Muscle of leg (tissue), 3 donors: ENCODE measurements at regions not wholly inside any gene's neighbourhood (a gene's known extent, or its start where the extent isn't known, plus 50 kb on each side); places are given as distances from the start of the nearest gene placed in this dataset.
"Not testable (repeated sequence)": the region's sequence is repeated elsewhere in the genome, so short reads cannot be mapped to it uniquely, and the experiment has no call there.

ENCODE experiments used
- DNase-seq: peaks from one replicate; pipeline ENCODE4 v3.0.0; 2013
- H3K27ac ChIP-seq: one replicate; pipeline ENCODE4 v1.5.1; 2013; ENCODE audit warnings: mild to moderate bottlenecking, low read length, control low read depth
- H3K27me3 ChIP-seq: one replicate; pipeline ENCODE4 v1.6.1; 2013; ENCODE audit warnings: low read length; ENCODE audit not compliant: control insufficient read depth, insufficient read depth
- H3K36me3 ChIP-seq: one replicate; pipeline ENCODE4 v1.6.1; 2013; ENCODE audit warnings: low read length; ENCODE audit not compliant: control insufficient read depth, insufficient read depth
- H3K4me1 ChIP-seq: one replicate; pipeline ENCODE4 v1.6.1; 2013; ENCODE audit warnings: low read length; ENCODE audit not compliant: control insufficient read depth, insufficient read depth
- H3K4me3 ChIP-seq: one replicate; pipeline ENCODE4 v1.5.1; 2013; ENCODE audit warnings: low read length, control low read depth
- H3K9me3 ChIP-seq: replicated peaks from 2 replicates; pipeline ENCODE4 v1.6.1; 2013; ENCODE audit warnings: low read depth, low read length; ENCODE audit not compliant: control insufficient read depth
- WGBS: methylation state at CpG from one replicate; pipeline ENCODE4 v1.1.5; 2013; ENCODE audit warnings: missing lambda C conversion rate; ENCODE audit not compliant: insufficient coverage; 5-methylcytosine and 5-hydroxymethylcytosine counted together

- DNase-seq, H3K27me3 ChIP-seq, H3K36me3 ChIP-seq, H3K4me3 ChIP-seq, H3K4me1 ChIP-seq, H3K9me3 ChIP-seq, H3K27ac ChIP-seq: not testable (repeated sequence)
- 75% methylated on average over 3 of the region's 7 CpGs for WGBS
Observed at GRCh38 chr9:42286145-42286845, 102.8 kb downstream of the SPATA31A6 start.

GRCh38 chr9:42288002-42288864 is 104.8 kb downstream of the SPATA31A6 start:
- H3K4me1 ChIP-seq, H3K9me3 ChIP-seq, H3K4me3 ChIP-seq, H3K27ac ChIP-seq, DNase-seq, H3K27me3 ChIP-seq, H3K36me3 ChIP-seq: not testable (repeated sequence)
- WGBS, result 73% methylated on average over 32 of the region's 51 CpGs

GRCh38 chr9:42288865-42289229 is 105.4 kb downstream of the SPATA31A6 start:
- H3K4me3 ChIP-seq, result not testable (repeated sequence)

GRCh38 chr9:42300124-42300523 is 116.7 kb downstream of the SPATA31A6 start:
- not testable (repeated sequence) for H3K9me3 ChIP-seq, H3K4me1 ChIP-seq, DNase-seq

More at GRCh38 chr9:42288865-42289229, 105.4 kb downstream of the SPATA31A6 start:
- not testable (repeated sequence) for H3K4me1 ChIP-seq, DNase-seq, H3K27me3 ChIP-seq, H3K9me3 ChIP-seq, H3K36me3 ChIP-seq, H3K27ac ChIP-seq
- no CpG with 5 or more reads among the region's 11 CpGs for WGBS

GRCh38 chr9:42306625-42307024 is 123.2 kb downstream of the SPATA31A6 start:
- not testable (repeated sequence) for H3K36me3 ChIP-seq, H3K4me1 ChIP-seq, DNase-seq, H3K4me3 ChIP-seq, H3K27me3 ChIP-seq, H3K27ac ChIP-seq, H3K9me3 ChIP-seq
- WGBS, result 90% methylated on average over 1 of the region's 2 CpGs

More at GRCh38 chr9:42300124-42300523, 116.7 kb downstream of the SPATA31A6 start:
- not testable (repeated sequence) for H3K27me3 ChIP-seq, H3K27ac ChIP-seq, H3K4me3 ChIP-seq, H3K36me3 ChIP-seq

- not testable (repeated sequence) for H3K4me3 ChIP-seq, H3K36me3 ChIP-seq, H3K9me3 ChIP-seq, H3K27ac ChIP-seq, DNase-seq, H3K4me1 ChIP-seq, H3K27me3 ChIP-seq
- no CpG with 5 or more reads among the region's 2 CpGs for WGBS
Observed at GRCh38 chr9:42307449-42307848, 124.0 kb downstream of the SPATA31A6 start.

DNA sequence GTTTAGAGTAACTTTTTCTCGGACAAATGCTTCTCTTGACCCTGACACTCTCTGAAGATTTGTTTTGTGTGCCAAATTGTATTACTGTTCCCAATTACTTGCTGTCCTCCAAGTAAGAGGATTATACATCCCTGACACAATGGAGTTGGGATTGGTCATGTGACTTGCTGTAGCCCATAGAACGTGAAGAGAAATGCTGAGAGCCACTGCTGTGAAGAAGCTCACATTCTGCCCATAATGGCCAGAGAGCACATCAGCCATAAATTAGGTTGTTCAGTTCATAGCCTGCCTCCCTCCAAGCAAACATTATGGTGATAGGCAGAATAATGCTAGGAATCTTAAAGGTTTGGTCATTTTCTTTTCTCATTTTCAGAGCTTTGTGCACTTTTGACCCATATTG is 127.5 kb downstream of the SPATA31A6 start:
- not testable (repeated sequence) for H3K9me3 ChIP-seq, H3K36me3 ChIP-seq, H3K4me1 ChIP-seq, H3K4me3 ChIP-seq, H3K27ac ChIP-seq, H3K27me3 ChIP-seq, DNase-seq
- no CpG with 5 or more reads among the region's 2 CpGs for WGBS

- H3K27me3 ChIP-seq, H3K4me3 ChIP-seq, H3K27ac ChIP-seq, H3K36me3 ChIP-seq, H3K4me1 ChIP-seq, H3K9me3 ChIP-seq, DNase-seq: not testable (repeated sequence)
- no CpG with 5 or more reads among the region's 5 CpGs for WGBS
Observed at GRCh38 chr9:42316026-42316425, 132.6 kb downstream of the SPATA31A6 start.

DNA sequence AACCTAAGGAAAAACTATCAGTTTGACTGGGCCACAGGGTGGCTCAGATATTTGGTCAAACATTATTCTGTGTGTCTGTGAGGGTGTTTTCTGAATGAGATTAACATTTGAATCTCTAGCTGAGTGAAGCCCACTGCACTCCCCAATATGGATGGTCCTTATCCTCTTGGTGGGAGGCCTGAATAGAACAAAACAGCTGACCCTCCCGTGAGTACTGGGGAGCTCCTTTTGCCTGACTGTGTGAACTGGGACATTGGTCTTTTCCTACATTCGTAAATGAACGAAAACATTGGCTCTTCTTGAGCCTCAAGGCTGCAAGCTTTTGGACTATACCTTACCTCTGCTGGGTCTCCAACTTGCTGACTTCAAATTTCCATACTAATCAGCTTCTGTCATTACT is 134.2 kb downstream of the SPATA31A6 start:
- whole genome bisulfite sequencing, result 44% methylated on average over 2 of the region's 3 CpGs

DNA sequence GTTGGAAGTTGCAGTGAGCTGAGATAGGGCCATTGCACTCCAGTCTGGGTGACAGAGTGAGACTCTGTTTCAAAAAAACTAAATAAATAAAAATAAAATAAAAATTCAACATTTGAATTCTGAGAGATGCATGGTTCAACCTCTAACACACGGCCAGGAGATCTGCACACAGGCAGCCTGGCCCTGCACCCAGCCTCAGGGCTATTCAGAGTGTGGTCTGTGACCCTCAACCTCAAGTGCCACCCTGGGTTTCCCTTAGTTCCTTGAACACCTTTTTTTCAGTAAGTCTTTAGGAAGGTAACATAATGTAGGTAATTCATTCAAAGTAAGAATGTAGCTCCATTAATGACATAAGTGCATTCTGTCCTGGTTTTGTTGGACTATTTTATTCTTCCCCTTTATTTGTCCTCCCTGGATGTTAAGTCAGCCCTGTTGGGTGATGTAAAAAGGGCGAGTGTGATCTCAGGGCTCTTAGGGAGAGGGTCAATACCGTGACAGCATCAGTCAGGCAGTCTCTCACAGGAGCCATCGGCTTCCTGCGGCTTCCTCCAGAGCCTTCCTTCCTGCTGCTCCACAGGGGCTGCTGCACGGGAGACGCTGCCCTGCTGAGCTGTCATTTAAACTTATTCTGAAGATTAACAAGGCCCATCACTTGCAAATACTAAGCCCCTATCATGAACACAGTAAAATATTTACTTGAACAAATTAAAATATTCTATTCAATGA is 139.8 kb downstream of the SPATA31A6 start:
- WGBS, result 6% methylated on average over 3 of the region's 7 CpGs
- not testable (repeated sequence) for H3K4me1 ChIP-seq, H3K4me3 ChIP-seq, H3K36me3 ChIP-seq, H3K27me3 ChIP-seq, DNase-seq, H3K9me3 ChIP-seq, H3K27ac ChIP-seq

More for the DNA sequence above, 134.2 kb downstream of the SPATA31A6 start:
- not testable (repeated sequence) for H3K36me3 ChIP-seq, H3K4me3 ChIP-seq, H3K9me3 ChIP-seq, H3K4me1 ChIP-seq, H3K27ac ChIP-seq, H3K27me3 ChIP-seq, DNase-seq
